Stimulated activated CD4-positive, alpha-beta T cell treated with anti-CD3 and anti-CD28 coated beads, TNF-alpha, amount 100 ng/mL, for 1 hour (primary cell): ENCODE measurements at regions not wholly inside any gene's neighbourhood (a gene's known extent, or its start where the extent isn't known, plus 50 kb on each side); places are given as distances from the start of the nearest gene placed in this dataset.
"Not testable (repeated sequence)": the region's sequence is repeated elsewhere in the genome, so short reads cannot be mapped to it uniquely, and the experiment has no call there.

Experiments
- DNase-seq, 3 donors: peaks; one replicate each; pipeline ENCODE4 v3.0.0-alpha.2; 2020; ENCODE audit warnings: low read depth in 3 of 3, low spot score in 1 of 3

- no peak for DNase-seq
Measured at GRCh38 chr14:101076451-101077198, 173.1 kb upstream of the RTL1 start.

DNA sequence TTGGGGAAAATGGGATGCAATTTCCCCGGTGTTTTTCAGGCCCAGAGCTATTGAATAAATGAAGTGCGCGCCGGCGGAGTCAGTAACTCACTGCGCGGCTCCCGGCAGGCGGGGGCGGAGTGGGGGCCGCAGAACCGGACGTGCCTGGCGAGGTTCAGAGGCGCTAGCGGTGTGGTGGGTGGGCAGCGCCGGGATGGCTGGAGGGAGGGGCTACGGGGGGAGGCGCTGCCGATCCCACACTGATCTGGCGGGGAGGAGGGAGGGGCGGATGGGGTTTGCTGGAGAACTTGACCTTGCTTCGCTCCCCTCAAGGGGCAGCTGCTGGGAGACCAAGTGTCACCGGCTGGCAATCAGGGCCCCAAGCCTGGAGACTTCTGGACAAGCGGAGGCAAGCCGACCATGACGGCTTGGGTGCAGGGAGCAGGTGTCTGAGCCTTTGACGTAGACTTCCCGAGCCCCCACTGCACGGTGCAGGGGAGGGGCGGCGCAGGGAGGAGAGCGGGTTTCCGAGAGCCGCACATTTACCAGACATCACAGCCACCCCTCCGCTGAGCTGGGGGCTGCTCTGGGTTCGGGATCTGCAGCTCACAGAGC is 174.1 kb upstream of the RTL1 start:
- no peak for DNase-seq

- DNase-seq, result no peak
Measured at GRCh38 chr14:101078170-101078891, 174.8 kb upstream of the RTL1 start.

- no peak for DNase-seq
Measured at GRCh38 chr14:101078892-101079221, 175.3 kb upstream of the RTL1 start.

- no peak for DNase-seq
Measured at GRCh38 chr14:101080922-101081593, 177.5 kb upstream of the RTL1 start.

- DNase-seq, result no peak
Measured at GRCh38 chr14:101082036-101082435, 178.5 kb upstream of the RTL1 start.

- DNase-seq, result no peak
Measured at GRCh38 chr14:101082436-101083384, 179.2 kb upstream of the RTL1 start.

- DNase-seq, result no peak
Measured at GRCh38 chr14:101083564-101084435, 180.3 kb upstream of the RTL1 start.

GRCh38 chr14:101084436-101084826 is 180.9 kb upstream of the RTL1 start:
- no peak for DNase-seq

- no peak for DNase-seq
Measured at GRCh38 chr14:101086926-101087325, 183.4 kb upstream of the RTL1 start.

DNA sequence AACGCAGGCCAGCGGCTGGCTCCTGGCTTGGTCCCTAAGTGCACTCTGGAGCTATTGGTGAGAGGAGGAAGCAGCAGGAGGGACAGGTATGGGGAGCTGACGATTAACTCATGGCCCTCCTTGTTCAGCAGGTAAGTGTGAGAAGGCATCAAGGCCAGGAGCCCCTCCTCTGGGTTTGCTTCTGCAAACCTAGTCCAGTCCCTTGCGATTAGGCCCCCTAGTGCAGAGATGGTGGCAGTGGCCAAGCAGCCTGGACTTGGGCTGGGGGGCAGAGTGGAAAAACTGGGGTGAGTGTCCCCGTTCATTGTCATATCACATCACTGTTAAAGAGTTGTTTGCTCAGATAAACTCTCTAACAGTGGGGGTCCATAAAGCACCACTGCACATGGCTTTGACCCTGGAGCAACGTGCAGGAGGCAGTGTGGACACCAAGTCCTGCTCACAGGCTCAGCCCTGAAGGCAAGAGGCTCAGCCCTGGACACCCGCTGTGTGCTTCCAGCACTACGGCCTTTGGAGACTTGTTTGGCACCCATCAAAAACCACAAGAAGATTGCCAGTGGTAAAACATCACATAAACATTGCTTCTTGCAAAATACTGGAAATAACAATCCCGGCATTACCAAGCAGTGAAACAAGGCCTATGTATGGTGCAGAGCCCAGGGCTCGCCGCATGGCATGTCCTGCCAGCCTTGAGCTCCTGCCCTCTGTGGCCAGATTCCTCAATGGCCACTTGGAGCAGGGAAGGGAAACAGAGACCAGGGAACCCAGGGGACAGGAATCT is 184.3 kb upstream of the RTL1 start:
- DNase-seq, result no peak

GRCh38 chr14:101088395-101088667 is 184.8 kb upstream of the RTL1 start:
- no peak for DNase-seq

- DNase-seq, result no peak
Measured at GRCh38 chr14:101088714-101089113, 185.2 kb upstream of the RTL1 start.

GRCh38 chr14:101090478-101090877 is 187.0 kb upstream of the RTL1 start:
- not testable (repeated sequence) for DNase-seq

GRCh38 chr14:101090976-101091375 is 187.5 kb upstream of the RTL1 start:
- no peak for DNase-seq

- DNase-seq, result not testable (repeated sequence)
Measured at GRCh38 chr14:101094916-101095315, 191.4 kb upstream of the RTL1 start.

- no peak for DNase-seq
Measured at GRCh38 chr14:101096551-101096950, 193.0 kb upstream of the RTL1 start.

- no peak for DNase-seq
Measured at GRCh38 chr14:101097109-101097793, 193.7 kb upstream of the RTL1 start.

GRCh38 chr14:101098177-101098576 is 194.7 kb upstream of the RTL1 start:
- DNase-seq, result no peak
